Daoy (cell line): ENCODE measurements at regions not wholly inside any gene's neighbourhood (a gene's known extent, or its start where the extent isn't known, plus 50 kb on each side); places are given as distances from the start of the nearest gene placed in this dataset.
A peak's percentile ranks its signal among the peaks of the same experiment; 100 is the strongest.

Experiments
- DNase-seq: peaks from one replicate; pipeline ENCODE4 v3.0.0-alpha.2; 2015; ENCODE audit warnings: low read depth

GRCh38 chr1:214823311-214824117 lies 220.5 kb downstream of the CENPF start:
- no peak for DNase-seq

GRCh38 chr1:214824763-214825162 lies 221.8 kb downstream of the CENPF start:
- DNase-seq = no peak

- DNase-seq = no peak
These were observed 223.6 kb downstream of the CENPF start for GRCh38 chr1:214826619-214827018.

- DNase-seq = no peak
These were observed 224.9 kb downstream of the CENPF start for GRCh38 chr1:214827883-214828282.

- DNase-seq = no peak
These were observed 227.9 kb downstream of the CENPF start for GRCh38 chr1:214830941-214831340.

GRCh38 chr1:214831956-214832355 lies 229.0 kb downstream of the CENPF start:
- no peak for DNase-seq

GRCh38 chr1:214833178-214833756 lies 230.3 kb downstream of the CENPF start:
- no peak for DNase-seq

- DNase-seq = no peak
These were observed 234.4 kb downstream of the CENPF start for GRCh38 chr1:214837376-214837775.

GRCh38 chr1:214838351-214838750 lies 235.4 kb downstream of the CENPF start:
- no peak for DNase-seq

GRCh38 chr1:214840356-214840755 lies 237.4 kb downstream of the CENPF start:
- no peak for DNase-seq

GRCh38 chr1:214842856-214843255 lies 239.7 kb upstream of the KCNK2 start:
- DNase-seq = peak; percentile 58

GRCh38 chr1:214843281-214843680 lies 239.3 kb upstream of the KCNK2 start:
- no peak for DNase-seq

- DNase-seq = no peak
These were observed 238.2 kb upstream of the KCNK2 start for GRCh38 chr1:214844319-214844718.

GRCh38 chr1:214846276-214846675 lies 236.3 kb upstream of the KCNK2 start:
- DNase-seq = no peak

- no peak for DNase-seq
These were observed 235.3 kb upstream of the KCNK2 start for GRCh38 chr1:214847071-214847810.

- no peak for DNase-seq
These were observed 234.4 kb upstream of the KCNK2 start for GRCh38 chr1:214848101-214848500.

- no peak for DNase-seq
These were observed 232.0 kb upstream of the KCNK2 start for GRCh38 chr1:214850432-214851050.

GRCh38 chr1:214853340-214853739 lies 229.2 kb upstream of the KCNK2 start:
- DNase-seq = no peak

GRCh38 chr1:214854126-214854875 lies 228.2 kb upstream of the KCNK2 start:
- DNase-seq = no peak

GRCh38 chr1:214856843-214857242 lies 225.7 kb upstream of the KCNK2 start:
- DNase-seq = no peak

- peak; percentile 43 for DNase-seq
These were observed 224.8 kb upstream of the KCNK2 start for GRCh38 chr1:214857716-214858115.

- no peak for DNase-seq
These were observed 222.9 kb upstream of the KCNK2 start for GRCh38 chr1:214859647-214860046.
